ENCODE measurements at regions not wholly inside any gene's neighbourhood (a gene's known extent, or its start where the extent isn't known, plus 50 kb on each side); places are given as distances from the start of the nearest gene placed in this dataset.

GRCh38 chr1:56377431-56377830 lies 201.9 kb downstream of the PLPP3 start:
- Mint-ChIP-seq H3K27ac (ENCODE audit: unreplicated experiment) (no peak overlapping the region), H3K4me1 (ENCODE audit: low read depth) (peaks cover 19% of the 10 kb centered on the region), H3K9me3 (ENCODE audit: low read depth) (no peaks in the 10 kb centered on the region), H3K27me3 (ENCODE audit: low read depth) (no peaks in the 10 kb centered on the region), H3K36me3 (ENCODE audit: low read depth) (no peaks in the 10 kb centered on the region), H3K4me3 (ENCODE audit: unreplicated experiment) (no peak overlapping the region)
- no peak for DNase-seq (ENCODE audit: low spot score)
- no peak for TF ChIP-seq CTCF (IDR thresholded peaks at IDR 0.05)

GRCh38 chr1:56376188-56376984 lies 203.0 kb downstream of the PLPP3 start:
- H3K36me3 Mint-ChIP-seq (ENCODE audit: low read depth): no peaks in the 10 kb centered on the region
- H3K9me3 Mint-ChIP-seq (ENCODE audit: low read depth): no peaks in the 10 kb centered on the region
- DNase-seq (ENCODE audit: low spot score): no peak
- H3K27me3 Mint-ChIP-seq (ENCODE audit: low read depth): no peaks in the 10 kb centered on the region
- peaks cover 19% of the 10 kb centered on the region for H3K4me1 Mint-ChIP-seq (ENCODE audit: low read depth)
- no peak overlapping the region for H3K4me3 Mint-ChIP-seq (ENCODE audit: unreplicated experiment)
- no peak for TF ChIP-seq CTCF (IDR thresholded peaks at IDR 0.05)
- no peak overlapping the region for H3K27ac Mint-ChIP-seq (ENCODE audit: unreplicated experiment)

- Mint-ChIP-seq H3K27ac (ENCODE audit: unreplicated experiment) (no peak overlapping the region), H3K4me3 (ENCODE audit: unreplicated experiment) (no peak overlapping the region), H3K9me3 (ENCODE audit: low read depth) (no peaks in the 10 kb centered on the region), H3K4me1 (ENCODE audit: low read depth) (peaks cover 19% of the 10 kb centered on the region), H3K27me3 (ENCODE audit: low read depth) (no peaks in the 10 kb centered on the region), H3K36me3 (ENCODE audit: low read depth) (no peaks in the 10 kb centered on the region)
- TF ChIP-seq CTCF (IDR thresholded peaks at IDR 0.05): no peak
- no peak for DNase-seq (ENCODE audit: low spot score)
These were observed 204.0 kb downstream of the PLPP3 start for GRCh38 chr1:56375326-56375804.

GRCh38 chr1:56374026-56374974 lies 205.1 kb downstream of the PLPP3 start:
- no peaks in the 10 kb centered on the region for H3K9me3 Mint-ChIP-seq (ENCODE audit: low read depth)
- H3K4me1 Mint-ChIP-seq (ENCODE audit: low read depth): peaks cover 19% of the 10 kb centered on the region
- no peak overlapping the region for H3K4me3 Mint-ChIP-seq (ENCODE audit: unreplicated experiment)
- H3K27ac Mint-ChIP-seq (ENCODE audit: unreplicated experiment): no peak overlapping the region
- TF ChIP-seq CTCF (IDR thresholded peaks at IDR 0.05): no peak
- no peaks in the 10 kb centered on the region for H3K27me3 Mint-ChIP-seq (ENCODE audit: low read depth)
- no peak for DNase-seq (ENCODE audit: low spot score)
- no peaks in the 10 kb centered on the region for H3K36me3 Mint-ChIP-seq (ENCODE audit: low read depth)

- Mint-ChIP-seq H3K4me3 (ENCODE audit: unreplicated experiment) (no peak overlapping the region), H3K9me3 (ENCODE audit: low read depth) (no peaks in the 10 kb centered on the region), H3K36me3 (ENCODE audit: low read depth) (no peaks in the 10 kb centered on the region), H3K4me1 (ENCODE audit: low read depth) (peaks cover 12% of the 10 kb centered on the region), H3K27me3 (ENCODE audit: low read depth) (no peaks in the 10 kb centered on the region), H3K27ac (ENCODE audit: unreplicated experiment) (no peak overlapping the region)
- no peak for DNase-seq (ENCODE audit: low spot score)
- TF ChIP-seq CTCF (IDR thresholded peaks at IDR 0.05): no peak
These were observed 208.8 kb downstream of the PLPP3 start for GRCh38 chr1:56370513-56370912.

All from chondrocyte (in vitro differentiated cells).